Naive B cell (primary cell): ENCODE measurements at regions not wholly inside any gene's neighbourhood (a gene's known extent, or its start where the extent isn't known, plus 50 kb on each side); places are given as distances from the start of the nearest gene placed in this dataset.

Experiments used
- ATAC-seq, 2 donors: fragments of 150-1000 bp; cut with Tn5 transposase; 2 replicates each; pipeline ENCODE4 v1.10.0; 2021; ENCODE audit warnings: low read depth in 2 of 2, mild to moderate bottlenecking in 2 of 2, moderate library complexity in 2 of 2
- DNase-seq: peaks from one replicate; pipeline ENCODE4 v3.0.0; 2022
- H3K27ac Mint-ChIP-seq, 6 donors: one replicate each; pipeline ENCODE4 v1.8.0; 2020 to 2022; ENCODE audit warnings: mild to moderate bottlenecking in 6 of 6, mixed read lengths in 6 of 6, moderate library complexity in 5 of 6, inconsistent platforms in 2 of 6
- H3K27me3 Mint-ChIP-seq, 3 donors: one replicate each; pipeline ENCODE4 v1.8.0; 2021 to 2022; ENCODE audit warnings: mixed read lengths in 3 of 3, mild to moderate bottlenecking in 1 of 3
- H3K36me3 Mint-ChIP-seq, 2 donors: one replicate each; pipeline ENCODE4 v1.8.0; 2020 to 2022; ENCODE audit warnings: mixed read lengths in 2 of 2, inconsistent platforms in 1 of 2, mild to moderate bottlenecking in 1 of 2
- H3K4me1 Mint-ChIP-seq, 3 donors: one replicate each; pipeline ENCODE4 v1.8.0; 2020 to 2022; ENCODE audit warnings: mixed read lengths in 3 of 3, inconsistent platforms in 1 of 3, mild to moderate bottlenecking in 1 of 3, moderate library complexity in 1 of 3
- H3K4me3 Mint-ChIP-seq, 8 donors: one replicate each; pipeline ENCODE4 v1.8.0; 2020 to 2022; ENCODE audit warnings: mild to moderate bottlenecking in 8 of 8, mixed read lengths in 8 of 8, moderate library complexity in 8 of 8, inconsistent platforms in 2 of 8
- H3K9me3 Mint-ChIP-seq, 7 donors: one replicate each; pipeline ENCODE4 v1.8.0; 2020 to 2022; ENCODE audit warnings: mixed read lengths in 7 of 7, mild to moderate bottlenecking in 5 of 7, inconsistent platforms in 2 of 7, moderate library complexity in 1 of 7

DNA sequence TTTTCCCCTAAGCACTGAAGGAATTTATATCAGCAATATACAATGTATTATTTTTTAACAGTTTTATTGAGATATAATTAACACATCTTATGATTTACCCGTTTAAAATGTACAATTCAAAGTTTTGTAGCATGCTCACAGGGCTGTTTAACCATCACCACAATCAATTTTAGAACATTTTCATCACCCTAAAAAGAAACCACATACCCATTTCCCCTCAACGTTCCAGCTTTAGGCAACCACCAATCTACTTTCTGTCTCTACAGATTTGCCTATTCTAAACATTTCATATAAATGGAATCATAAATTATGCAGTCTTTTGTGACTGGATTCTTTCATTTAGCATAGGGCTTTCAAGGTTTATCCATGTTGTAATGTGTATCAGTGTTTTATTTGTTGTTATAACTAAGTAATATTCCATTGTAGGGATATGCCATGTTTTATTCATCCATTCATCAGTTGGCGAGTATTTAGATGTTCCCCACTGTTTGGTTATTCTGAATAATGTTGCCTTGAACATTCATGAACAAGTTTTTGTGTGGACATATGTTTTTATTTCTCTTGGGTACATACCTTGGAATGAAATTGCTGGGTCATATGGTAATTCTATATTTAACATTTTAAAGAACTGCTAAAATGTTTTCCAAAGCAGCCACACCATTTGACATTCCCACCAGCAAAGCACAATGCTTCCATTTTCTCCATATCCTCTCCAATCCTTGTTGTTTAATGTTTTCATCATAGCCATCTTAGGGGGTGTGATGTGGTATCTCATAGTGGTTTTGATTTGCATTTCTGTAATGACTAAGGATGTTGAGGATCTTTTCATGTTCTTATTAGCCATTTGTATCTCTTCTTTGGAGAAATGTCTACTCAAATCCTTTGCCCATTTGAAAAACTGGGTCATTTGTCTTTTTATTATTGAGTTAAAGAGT lies 188.5 kb downstream of the TM2D1 start:
- Mint-ChIP-seq H3K27ac (no peak overlapping the region), H3K9me3 (peaks cover 0 to 3% (median 0%) of the 10 kb centered on the region in 7 donors), H3K27me3 (no peaks in the 10 kb centered on the region), H3K4me1 (no peaks in the 10 kb centered on the region), H3K36me3 (no peaks in the 10 kb centered on the region), H3K4me3 (no peak overlapping the region)
- ATAC-seq (no peak), DNase-seq (no peak)

DNA sequence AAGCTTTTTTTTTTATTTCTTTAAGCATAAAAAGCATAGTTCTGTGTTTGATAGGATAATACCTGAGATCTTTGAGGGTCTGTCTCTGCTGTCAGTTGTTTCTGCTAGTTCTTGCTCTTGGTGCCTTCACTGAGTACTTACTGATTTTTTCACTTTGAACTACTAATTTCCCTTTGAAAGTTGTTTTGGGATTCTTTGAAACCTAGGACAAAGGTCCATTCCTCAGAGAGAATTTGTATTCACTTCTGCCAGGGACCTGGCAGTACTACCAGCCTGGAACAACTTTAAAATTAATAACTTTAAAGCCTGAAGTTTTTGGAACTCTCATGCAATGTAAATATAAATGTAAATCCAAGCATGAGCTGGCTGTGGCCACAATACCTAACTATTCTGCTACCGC lies 190.1 kb downstream of the TM2D1 start:
- H3K36me3 Mint-ChIP-seq = no peaks in the 10 kb centered on the region
- no peak for ATAC-seq
- no peak for DNase-seq
- H3K27me3 Mint-ChIP-seq = no peaks in the 10 kb centered on the region
- no peak overlapping the region for H3K4me3 Mint-ChIP-seq
- no peak overlapping the region for H3K27ac Mint-ChIP-seq
- peaks cover 0 to 3% (median 0%) of the 10 kb centered on the region in 7 donors for H3K9me3 Mint-ChIP-seq
- H3K4me1 Mint-ChIP-seq = no peaks in the 10 kb centered on the region

DNA sequence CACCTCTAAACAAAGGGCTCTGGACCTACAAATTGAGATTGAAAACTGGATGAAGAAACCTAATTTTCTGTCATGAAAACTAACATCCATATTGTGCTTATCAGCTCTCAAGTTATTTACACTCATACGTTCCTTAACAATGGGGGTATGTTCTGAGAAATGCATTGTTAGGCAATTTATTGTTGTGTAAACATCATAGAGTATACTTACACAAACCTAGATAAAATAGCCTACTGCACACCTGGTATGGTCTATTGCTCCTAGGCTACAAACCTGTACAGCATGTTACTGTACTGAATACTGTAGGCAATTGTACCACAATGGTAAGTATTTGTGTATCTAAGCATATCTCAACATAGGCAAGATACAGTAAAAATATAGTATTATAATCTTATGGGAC lies 191.4 kb downstream of the TM2D1 start:
- Mint-ChIP-seq H3K36me3 (no peaks in the 10 kb centered on the region), H3K9me3 (peaks cover 0 to 3% (median 0%) of the 10 kb centered on the region in 7 donors), H3K4me1 (no peaks in the 10 kb centered on the region), H3K27ac (no peak overlapping the region), H3K4me3 (no peak overlapping the region), H3K27me3 (no peaks in the 10 kb centered on the region)
- ATAC-seq = no peak
- DNase-seq = no peak

DNA sequence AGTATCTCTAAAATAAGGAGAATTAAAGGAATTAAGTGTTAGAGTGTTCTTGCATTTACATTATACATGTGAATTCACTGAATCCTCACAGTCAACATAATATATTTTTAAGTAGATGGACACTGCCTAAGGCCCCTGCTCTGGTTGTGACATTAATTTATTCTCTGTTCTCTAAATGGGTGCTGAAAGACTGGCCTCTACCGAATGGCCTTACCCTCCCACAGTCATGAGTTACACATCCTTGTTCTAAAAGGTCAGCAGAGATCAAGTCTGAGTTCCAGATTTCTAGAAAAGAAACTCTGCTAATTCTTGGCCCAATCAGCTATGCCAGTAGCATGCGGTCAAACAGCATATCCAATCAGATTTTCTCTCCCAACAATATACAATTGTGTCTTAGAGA lies 193.2 kb downstream of the TM2D1 start:
- no peaks in the 10 kb centered on the region for H3K36me3 Mint-ChIP-seq
- no peak overlapping the region for H3K27ac Mint-ChIP-seq
- H3K27me3 Mint-ChIP-seq = peaks cover 0 to 3% (median 2%) of the 10 kb centered on the region in 3 donors
- H3K9me3 Mint-ChIP-seq = peaks cover 0 to 2% (median 0%) of the 10 kb centered on the region in 7 donors
- no peak for ATAC-seq
- H3K4me1 Mint-ChIP-seq = no peaks in the 10 kb centered on the region
- no peak overlapping the region for H3K4me3 Mint-ChIP-seq
- DNase-seq = no peak

DNA sequence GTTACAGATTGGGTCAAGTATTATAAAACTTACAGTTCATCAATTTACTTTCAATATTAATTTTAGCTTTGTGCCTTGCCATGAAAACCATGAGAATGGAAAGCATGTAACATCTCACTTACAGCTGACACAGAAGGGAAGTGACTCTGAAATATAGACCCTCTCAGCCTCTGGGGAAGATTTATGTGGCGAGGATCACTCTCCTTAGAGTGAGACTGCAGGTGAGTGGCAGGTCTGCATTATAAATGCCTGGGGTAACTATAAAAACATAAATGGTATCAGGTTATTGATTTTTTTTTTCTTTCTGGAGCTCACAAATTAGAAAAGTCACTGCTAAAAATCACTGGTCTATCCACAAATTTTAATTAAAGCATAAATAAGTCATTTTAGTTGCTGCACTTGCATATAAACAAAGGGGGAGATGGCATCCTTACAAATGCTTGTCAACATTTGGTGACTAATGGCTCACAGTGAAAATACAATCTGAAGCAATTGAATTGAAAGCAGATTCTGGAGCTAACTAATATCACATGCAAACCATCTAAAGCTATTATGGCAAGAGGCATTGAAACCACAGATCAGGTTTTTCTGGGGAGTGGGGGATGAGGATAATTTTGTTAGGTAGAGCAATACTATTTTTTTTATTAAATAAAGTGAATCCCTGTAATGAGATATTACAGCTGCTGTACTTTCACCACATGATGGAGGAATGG lies 200.9 kb downstream of the TM2D1 start:
- H3K9me3 Mint-ChIP-seq = no peaks in the 10 kb centered on the region
- H3K27me3 Mint-ChIP-seq = peaks cover 0 to 8% (median 6%) of the 10 kb centered on the region in 3 donors
- no peaks in the 10 kb centered on the region for H3K4me1 Mint-ChIP-seq
- H3K27ac Mint-ChIP-seq = no peak overlapping the region
- DNase-seq (no peak), ATAC-seq (no peak)
- no peak overlapping the region for H3K4me3 Mint-ChIP-seq
- no peaks in the 10 kb centered on the region for H3K36me3 Mint-ChIP-seq

DNA sequence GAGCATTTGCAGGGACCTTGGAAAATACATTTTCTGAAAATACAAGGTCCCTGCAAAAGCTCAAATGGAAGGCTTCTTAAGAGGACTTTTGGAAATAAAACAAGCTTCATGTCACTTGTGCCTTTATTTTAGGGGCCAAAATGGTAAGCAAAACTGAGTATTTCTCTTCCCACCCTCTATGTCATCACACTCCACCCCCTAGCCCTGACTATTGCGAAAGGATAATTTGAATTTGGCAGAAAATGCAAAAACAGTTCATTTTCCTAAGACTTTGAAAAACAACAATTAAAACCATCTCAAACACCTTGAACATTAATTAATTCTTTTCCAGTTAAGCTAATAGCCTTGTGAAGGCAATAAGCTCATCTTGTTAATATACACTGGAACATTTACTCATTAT lies 201.7 kb downstream of the TM2D1 start:
- Mint-ChIP-seq H3K4me1 (no peaks in the 10 kb centered on the region), H3K27me3 (peaks cover 0 to 8% (median 6%) of the 10 kb centered on the region in 3 donors), H3K9me3 (no peaks in the 10 kb centered on the region), H3K27ac (peak overlapping the region in 1 of 6 donors; percentile 36), H3K36me3 (no peaks in the 10 kb centered on the region), H3K4me3 (no peak overlapping the region)
- no peak for ATAC-seq
- DNase-seq = no peak

DNA sequence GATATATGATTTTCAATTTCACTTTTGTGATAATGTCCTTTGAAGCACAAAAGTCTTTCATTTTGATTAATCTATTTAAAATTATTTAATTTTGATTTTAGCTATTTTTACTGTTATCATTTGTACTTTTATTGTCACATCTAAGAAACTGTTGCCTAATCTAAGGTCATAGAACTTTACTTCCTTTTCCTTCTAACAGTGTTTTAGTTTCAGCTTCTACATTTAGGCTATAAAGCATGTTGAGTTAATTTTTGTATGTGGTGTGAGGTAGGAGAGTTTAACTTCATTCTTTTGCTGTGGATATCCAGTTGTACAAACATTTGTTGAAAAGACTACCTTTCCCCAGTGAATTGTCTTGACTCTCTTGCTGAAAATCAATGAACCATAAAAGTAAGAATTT lies 204.5 kb downstream of the TM2D1 start:
- no peaks in the 10 kb centered on the region for H3K4me1 Mint-ChIP-seq
- no peak overlapping the region for H3K27ac Mint-ChIP-seq
- no peaks in the 10 kb centered on the region for H3K9me3 Mint-ChIP-seq
- DNase-seq (no peak), ATAC-seq (no peak)
- H3K27me3 Mint-ChIP-seq = no peaks in the 10 kb centered on the region
- H3K36me3 Mint-ChIP-seq = no peaks in the 10 kb centered on the region
- H3K4me3 Mint-ChIP-seq = no peak overlapping the region

DNA sequence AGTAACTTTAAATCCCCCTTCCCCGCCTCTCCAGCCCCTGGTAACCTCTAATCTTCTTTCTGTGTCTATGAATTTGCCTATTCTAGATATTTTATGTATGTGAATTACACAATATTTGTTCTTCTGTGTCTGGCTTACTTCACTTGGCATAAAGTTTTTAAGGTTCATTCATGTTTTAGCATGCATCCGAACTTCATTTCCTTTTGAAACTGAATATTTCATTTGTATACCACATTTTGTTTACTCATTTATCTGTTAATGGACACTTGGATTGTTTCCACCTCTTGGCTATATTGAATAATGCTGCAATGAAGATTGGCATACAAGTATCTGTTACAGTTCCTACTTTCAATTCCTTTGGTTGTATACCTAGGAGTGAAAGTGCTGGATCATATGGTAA lies 205.3 kb downstream of the TM2D1 start:
- Mint-ChIP-seq H3K4me3 (no peak overlapping the region), H3K27ac (peak overlapping the region in 1 of 6 donors; percentile 86), H3K36me3 (no peaks in the 10 kb centered on the region), H3K27me3 (no peaks in the 10 kb centered on the region), H3K4me1 (no peaks in the 10 kb centered on the region), H3K9me3 (no peaks in the 10 kb centered on the region)
- DNase-seq (no peak), ATAC-seq (no peak)

DNA sequence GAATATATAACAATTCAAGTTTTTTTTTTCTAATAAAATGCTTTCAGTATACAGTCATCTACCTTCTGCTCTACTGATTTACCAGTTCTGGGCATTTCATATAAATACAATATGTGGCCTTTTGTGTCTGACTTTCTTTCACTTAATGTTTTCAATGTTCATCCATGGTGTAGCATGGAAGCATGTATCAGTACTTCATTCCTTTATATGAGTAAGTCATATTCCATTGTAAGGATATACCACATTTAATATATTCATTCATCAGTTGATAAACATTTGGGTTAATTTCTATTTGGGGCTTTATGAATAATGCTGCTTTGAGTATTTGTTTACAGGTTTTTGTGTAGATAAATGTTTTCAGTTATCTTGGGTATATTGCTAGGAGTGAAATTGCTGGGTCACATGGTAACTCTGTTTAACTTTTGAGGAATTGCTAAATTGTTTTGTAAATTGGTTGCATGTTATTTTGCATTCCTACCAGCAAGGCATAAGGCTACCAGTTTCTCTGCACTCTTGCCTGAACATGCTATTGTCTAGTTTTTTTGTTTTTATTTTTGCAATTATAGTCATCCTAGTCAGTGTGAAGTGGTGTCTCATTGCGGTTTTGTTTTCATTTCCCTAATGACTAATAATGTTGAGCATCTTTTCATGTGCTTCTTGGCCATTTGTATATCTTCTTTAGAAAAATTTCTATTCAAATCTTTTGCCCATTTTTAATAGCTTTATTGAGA lies 206.1 kb downstream of the TM2D1 start:
- ATAC-seq = no peak
- H3K27me3 Mint-ChIP-seq = no peaks in the 10 kb centered on the region
- H3K27ac Mint-ChIP-seq = no peak overlapping the region
- H3K36me3 Mint-ChIP-seq = no peaks in the 10 kb centered on the region
- no peak for DNase-seq
- H3K4me1 Mint-ChIP-seq = no peaks in the 10 kb centered on the region
- no peaks in the 10 kb centered on the region for H3K9me3 Mint-ChIP-seq
- H3K4me3 Mint-ChIP-seq = no peak overlapping the region

DNA sequence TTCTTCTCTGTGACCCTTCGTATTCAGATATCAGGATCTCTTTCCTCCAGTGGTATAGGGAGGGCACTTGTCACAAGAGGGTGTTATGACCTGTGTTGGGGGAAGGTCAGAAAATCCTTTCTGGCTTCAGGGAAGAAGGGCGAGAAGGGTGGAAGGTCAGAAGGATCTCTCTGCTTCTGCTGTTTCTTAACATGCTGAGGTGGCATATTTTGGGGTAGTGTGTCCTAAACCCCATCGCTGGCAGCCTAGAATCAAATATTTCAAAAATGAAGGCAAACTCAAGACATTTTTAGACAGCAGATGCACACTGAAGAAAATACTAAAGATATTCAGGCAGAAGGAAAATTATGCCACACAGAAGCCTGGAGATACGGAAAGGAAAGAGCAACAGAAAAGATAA lies 207.6 kb downstream of the TM2D1 start:
- ATAC-seq (no peak), DNase-seq (no peak)
- H3K9me3 Mint-ChIP-seq = no peaks in the 10 kb centered on the region
- no peak overlapping the region for H3K4me3 Mint-ChIP-seq
- no peaks in the 10 kb centered on the region for H3K27me3 Mint-ChIP-seq
- H3K4me1 Mint-ChIP-seq = no peaks in the 10 kb centered on the region
- no peak overlapping the region for H3K27ac Mint-ChIP-seq
- no peaks in the 10 kb centered on the region for H3K36me3 Mint-ChIP-seq

DNA sequence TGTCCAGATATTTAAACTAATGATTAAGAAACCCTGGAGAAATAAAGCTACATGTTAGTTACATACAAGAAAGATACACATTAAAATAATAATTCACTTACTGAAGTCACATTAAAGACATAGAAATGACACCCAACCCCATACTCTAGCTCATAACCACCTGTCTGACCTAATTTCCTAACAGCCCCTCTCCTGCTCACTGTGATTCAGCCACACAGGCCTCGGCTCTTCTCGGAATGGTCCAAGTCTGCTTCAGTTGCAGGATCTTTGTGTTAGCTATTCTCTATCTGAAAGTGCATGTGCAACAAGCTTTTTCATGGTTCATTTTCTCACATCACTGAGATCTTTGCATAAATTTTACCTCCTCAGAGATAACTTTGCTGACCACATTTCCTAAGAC lies 209.8 kb downstream of the TM2D1 start:
- no peaks in the 10 kb centered on the region for H3K27me3 Mint-ChIP-seq
- no peak overlapping the region for H3K4me3 Mint-ChIP-seq
- H3K9me3 Mint-ChIP-seq = peaks cover 0 to 2% (median 0%) of the 10 kb centered on the region in 7 donors
- H3K4me1 Mint-ChIP-seq = no peaks in the 10 kb centered on the region
- H3K27ac Mint-ChIP-seq = no peak overlapping the region
- no peak for DNase-seq
- H3K36me3 Mint-ChIP-seq = no peaks in the 10 kb centered on the region
- no peak for ATAC-seq
